Parathyroid adenoma (tissue), 2 donors: ENCODE measurements at regions not wholly inside any gene's neighbourhood (a gene's known extent, or its start where the extent isn't known, plus 50 kb on each side); places are given as distances from the start of the nearest gene placed in this dataset.

Source experiments
- H2AFZ ChIP-seq: fragments of 300-600 bp; sonication (generic); one replicate; pipeline ENCODE4 v1.7.0; 2017; ENCODE audit warnings: antibody characterized with exemption, mild to moderate bottlenecking
- H3K27ac ChIP-seq: fragments of 300-600 bp; sonication (generic); one replicate; pipeline ENCODE4 v1.7.0; 2017
- H3K27me3 ChIP-seq: fragments of 300-600 bp; sonication (generic); one replicate; pipeline ENCODE4 v1.7.0; 2017; ENCODE audit warnings: low read length; ENCODE audit not compliant: control insufficient read depth, insufficient read depth
- H3K36me3 ChIP-seq: fragments of 300-600 bp; sonication (generic); one replicate; pipeline ENCODE4 v1.7.0; 2017; ENCODE audit warnings: low read length; ENCODE audit not compliant: control insufficient read depth, insufficient read depth
- H3K4me1 ChIP-seq: fragments of 300-600 bp; sonication (generic); one replicate; pipeline ENCODE4 v1.7.0; 2017; ENCODE audit warnings: control low read depth
- H3K4me2 ChIP-seq: fragments of 300-600 bp; sonication (generic); one replicate; pipeline ENCODE4 v1.7.0; 2017; ENCODE audit warnings: low read length
- H3K4me3 ChIP-seq: fragments of 300-600 bp; sonication (generic); one replicate; pipeline ENCODE4 v1.7.0; 2017; ENCODE audit warnings: low read depth, low read length
- H3K79me2 ChIP-seq: fragments of 300-600 bp; sonication (generic); one replicate; pipeline ENCODE4 v1.7.0; 2017; ENCODE audit warnings: control low read depth
- H3K9ac ChIP-seq: fragments of 300-600 bp; sonication (generic); one replicate; pipeline ENCODE4 v1.7.0; 2017; ENCODE audit warnings: mild to moderate bottlenecking
- H3K9me3 ChIP-seq: fragments of 300-600 bp; sonication (generic); one replicate; pipeline ENCODE4 v1.7.0; 2017; ENCODE audit warnings: low read length; ENCODE audit not compliant: control insufficient read depth
- CTCF ChIP-seq: fragments of 300-600 bp; sonication (generic); IDR thresholded peaks from one replicate; pipeline ENCODE4 v1.7.0; 2017; ENCODE audit warnings: antibody characterized with exemption, mild to moderate bottlenecking
- donor health status: primary hyperparathyroidism.

- Histone ChIP-seq H2AFZ (no peak overlapping the region), H3K4me3 (no peak overlapping the region), H3K36me3 (no peaks in the 10 kb centered on the region), H3K27ac (no peak overlapping the region), H3K79me2 (no peaks in the 10 kb centered on the region), H3K9ac (no peak overlapping the region), H3K4me2 (no peak overlapping the region), H3K27me3 (no peaks in the 10 kb centered on the region), H3K4me1 (no peaks in the 10 kb centered on the region), H3K9me3 (no peaks in the 10 kb centered on the region)
- no peak for TF ChIP-seq CTCF
Measured at GRCh38 chr15:26073430-26074333, 210.6 kb upstream of the ATP10A start.

GRCh38 chr15:26070095-26070532 lies 207.0 kb upstream of the ATP10A start:
- no peaks in the 10 kb centered on the region for H3K9me3 ChIP-seq
- H3K4me3 ChIP-seq = no peak overlapping the region

GRCh38 chr15:26069231-26069641 lies 206.1 kb upstream of the ATP10A start:
- Histone ChIP-seq H3K4me3 (no peak overlapping the region), H3K27me3 (no peaks in the 10 kb centered on the region), H3K9ac (no peak overlapping the region), H2AFZ (no peak overlapping the region), H3K4me1 (no peaks in the 10 kb centered on the region), H3K36me3 (no peaks in the 10 kb centered on the region), H3K9me3 (no peaks in the 10 kb centered on the region), H3K27ac (no peak overlapping the region), H3K4me2 (no peak overlapping the region), H3K79me2 (no peaks in the 10 kb centered on the region)
- TF ChIP-seq CTCF = no peak

More at GRCh38 chr15:26070095-26070532, 207.0 kb upstream of the ATP10A start:
- Histone ChIP-seq H3K36me3 (no peaks in the 10 kb centered on the region), H3K27me3 (no peaks in the 10 kb centered on the region), H3K9ac (no peak overlapping the region), H3K79me2 (no peaks in the 10 kb centered on the region), H2AFZ (no peak overlapping the region), H3K27ac (no peak overlapping the region), H3K4me1 (no peaks in the 10 kb centered on the region), H3K4me2 (no peak overlapping the region)
- no peak for TF ChIP-seq CTCF

GRCh38 chr15:26066896-26067295 lies 203.8 kb upstream of the ATP10A start:
- Histone ChIP-seq H3K27me3 (no peaks in the 10 kb centered on the region), H2AFZ (no peak overlapping the region), H3K36me3 (no peaks in the 10 kb centered on the region), H3K79me2 (no peaks in the 10 kb centered on the region), H3K9ac (no peak overlapping the region), H3K9me3 (no peaks in the 10 kb centered on the region), H3K4me1 (no peaks in the 10 kb centered on the region), H3K4me2 (no peak overlapping the region), H3K4me3 (no peak overlapping the region), H3K27ac (no peak overlapping the region)
- no peak for TF ChIP-seq CTCF

- Histone ChIP-seq H3K4me1 (no peaks in the 10 kb centered on the region), H3K36me3 (no peaks in the 10 kb centered on the region), H2AFZ (no peak overlapping the region), H3K79me2 (no peaks in the 10 kb centered on the region), H3K4me3 (no peak overlapping the region), H3K27me3 (no peaks in the 10 kb centered on the region), H3K9ac (no peak overlapping the region), H3K27ac (no peak overlapping the region), H3K4me2 (no peak overlapping the region), H3K9me3 (no peaks in the 10 kb centered on the region)
- TF ChIP-seq CTCF = no peak
Measured at GRCh38 chr15:26065723-26066122, 202.6 kb upstream of the ATP10A start.
